Right renal pelvis (tissue), 4 donors: ENCODE measurements at regions not wholly inside any gene's neighbourhood (a gene's known extent, or its start where the extent isn't known, plus 50 kb on each side); places are given as distances from the start of the nearest gene placed in this dataset.
A peak's percentile ranks its signal among the peaks of the same experiment; 100 is the strongest.
"Not testable (repeated sequence)": the region's sequence is repeated elsewhere in the genome, so short reads cannot be mapped to it uniquely, and the experiment has no call there.

Experiments used
- DNase-seq, 4 donors: peaks; one replicate each; pipeline ENCODE4 v3.0.0-alpha.2; 2013; ENCODE audit warnings: low read depth in 4 of 4, low spot score in 3 of 4, missing footprints in 1 of 4

- peak; percentile 20 to 35 (median 26) for DNase-seq
These were observed 95.1 kb upstream of the OLIG2 start for GRCh38 chr21:32930673-32931072.

DNA sequence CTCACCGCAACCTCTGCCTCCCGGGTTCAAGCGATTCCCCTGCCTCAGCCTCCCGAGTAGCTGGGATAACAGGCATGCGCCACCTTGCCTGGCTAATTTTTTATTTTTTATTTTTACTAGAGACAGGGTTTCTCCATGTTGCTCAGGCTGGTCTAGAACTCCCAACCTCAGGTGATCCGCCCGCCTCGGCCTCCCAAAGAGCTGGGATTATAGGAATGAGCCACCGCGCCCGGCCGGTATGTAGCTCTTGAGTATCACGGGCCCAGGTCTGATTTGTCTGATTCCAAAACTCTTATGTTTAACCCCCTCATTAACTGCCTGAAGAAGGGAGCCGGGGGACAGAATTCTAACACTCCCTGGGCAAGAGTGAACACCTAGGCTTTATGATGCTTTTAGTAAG lies 91.7 kb upstream of the OLIG2 start:
- not testable (repeated sequence) for DNase-seq

- no peak for DNase-seq
These were observed 90.9 kb upstream of the OLIG2 start for GRCh38 chr21:32934829-32935228.

DNA sequence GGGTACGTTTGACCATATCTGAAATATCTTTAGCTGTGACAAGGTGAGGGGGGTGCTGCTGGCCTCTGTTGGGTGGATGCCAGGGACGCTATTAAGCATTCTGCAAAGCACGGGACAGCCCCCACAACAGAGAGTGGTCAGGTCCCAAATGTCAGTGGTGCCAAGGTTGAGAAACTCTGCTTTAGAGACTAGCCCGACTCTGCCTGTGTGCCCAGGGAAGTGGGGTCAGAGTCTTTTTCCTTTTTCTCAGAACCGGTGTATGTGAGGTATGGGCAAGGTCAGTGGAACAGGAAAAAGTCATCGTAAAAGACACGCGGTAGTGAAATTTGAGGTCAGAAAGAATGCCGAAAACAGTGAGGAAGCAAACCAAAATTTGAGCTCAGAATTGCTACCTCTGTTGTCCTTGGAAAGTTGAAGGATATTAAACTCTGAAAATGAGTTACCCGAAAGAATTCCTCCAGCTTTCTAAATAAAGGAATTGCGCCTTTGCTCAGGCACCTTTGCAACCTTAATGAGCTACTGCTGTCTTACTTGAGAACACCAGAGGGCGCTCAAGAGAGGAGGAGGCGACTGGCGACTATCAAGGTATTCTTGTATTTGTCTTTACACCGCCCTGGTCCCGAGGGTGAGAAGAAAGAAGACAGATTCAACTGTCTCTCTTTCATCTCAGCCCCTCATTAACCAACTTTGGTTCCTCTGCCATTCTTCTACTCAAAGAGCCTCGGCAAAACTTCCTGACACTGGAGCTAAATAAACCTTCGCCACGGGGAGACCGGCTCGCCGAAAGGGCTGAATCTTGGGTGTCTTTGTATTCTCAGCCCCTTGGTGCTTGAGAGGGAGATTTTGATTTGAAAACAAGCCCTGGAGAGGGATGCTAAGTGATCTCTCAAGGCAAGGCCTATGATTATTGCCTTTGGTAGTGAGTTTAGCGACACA lies 85.4 kb upstream of the OLIG2 start:
- peak; percentile 30 to 44 (median 38) for DNase-seq

DNA sequence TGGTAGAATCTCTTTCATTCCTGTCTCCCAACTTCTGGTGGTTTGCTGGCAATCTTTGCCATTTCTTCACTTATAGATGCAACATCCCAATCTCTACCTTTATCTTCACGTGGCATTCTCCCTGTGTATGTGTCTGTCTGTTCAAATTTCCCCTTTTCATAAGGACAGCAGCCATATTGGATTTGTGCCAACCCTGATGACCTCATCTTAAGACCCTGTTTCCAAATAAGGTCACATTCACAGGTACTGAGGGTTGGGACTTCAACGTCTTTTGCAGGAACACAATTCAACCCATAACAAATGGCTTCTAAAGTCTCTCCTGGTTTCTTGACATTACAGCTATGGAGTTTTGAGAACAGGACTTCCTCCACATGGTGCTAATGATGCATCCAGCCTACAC lies 84.5 kb upstream of the OLIG2 start:
- no peak for DNase-seq

GRCh38 chr21:32946654-32947053 lies 79.1 kb upstream of the OLIG2 start:
- no peak for DNase-seq

DNA sequence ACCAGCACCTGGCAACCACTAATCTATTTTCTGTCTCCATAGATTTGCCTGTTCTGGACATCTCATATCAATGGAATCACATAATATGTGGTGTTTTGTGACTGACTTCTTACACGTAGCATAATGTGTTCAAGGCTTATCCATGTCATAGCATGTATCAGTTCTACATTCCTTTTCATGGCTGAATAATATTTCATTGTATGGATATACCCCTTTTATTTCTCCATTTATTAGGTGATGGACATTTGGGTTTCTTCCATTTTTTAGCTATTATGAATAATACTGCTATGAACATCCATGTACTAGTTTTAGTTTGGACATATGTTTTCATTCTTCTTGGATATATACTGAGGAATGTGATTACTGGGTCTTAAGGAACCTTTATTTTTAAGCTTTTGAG lies 78.0 kb upstream of the OLIG2 start:
- DNase-seq: no peak

GRCh38 chr21:32949701-32950100 lies 76.0 kb upstream of the OLIG2 start:
- no peak for DNase-seq

- no peak for DNase-seq
These were observed 74.7 kb upstream of the OLIG2 start for GRCh38 chr21:32951041-32951440.

DNA sequence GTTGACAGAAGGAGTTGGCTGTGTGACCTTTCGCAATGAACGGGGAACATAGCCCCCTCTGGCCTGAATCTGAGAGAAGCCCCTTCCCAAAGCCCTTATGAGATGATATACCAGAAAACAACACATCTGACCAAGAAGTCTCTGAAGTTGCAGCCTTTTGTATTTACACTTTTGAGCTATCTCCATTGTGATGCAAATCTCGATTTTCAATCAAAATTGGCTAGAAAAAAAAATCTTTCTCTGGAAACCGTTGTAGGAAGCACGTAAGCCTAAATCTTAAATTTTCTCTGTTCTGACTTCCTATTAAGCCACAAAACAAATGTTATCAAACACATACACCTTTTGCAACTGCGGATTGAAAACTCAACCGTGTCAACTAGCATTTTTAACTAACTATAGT lies 71.4 kb upstream of the OLIG2 start:
- DNase-seq: no peak

DNA sequence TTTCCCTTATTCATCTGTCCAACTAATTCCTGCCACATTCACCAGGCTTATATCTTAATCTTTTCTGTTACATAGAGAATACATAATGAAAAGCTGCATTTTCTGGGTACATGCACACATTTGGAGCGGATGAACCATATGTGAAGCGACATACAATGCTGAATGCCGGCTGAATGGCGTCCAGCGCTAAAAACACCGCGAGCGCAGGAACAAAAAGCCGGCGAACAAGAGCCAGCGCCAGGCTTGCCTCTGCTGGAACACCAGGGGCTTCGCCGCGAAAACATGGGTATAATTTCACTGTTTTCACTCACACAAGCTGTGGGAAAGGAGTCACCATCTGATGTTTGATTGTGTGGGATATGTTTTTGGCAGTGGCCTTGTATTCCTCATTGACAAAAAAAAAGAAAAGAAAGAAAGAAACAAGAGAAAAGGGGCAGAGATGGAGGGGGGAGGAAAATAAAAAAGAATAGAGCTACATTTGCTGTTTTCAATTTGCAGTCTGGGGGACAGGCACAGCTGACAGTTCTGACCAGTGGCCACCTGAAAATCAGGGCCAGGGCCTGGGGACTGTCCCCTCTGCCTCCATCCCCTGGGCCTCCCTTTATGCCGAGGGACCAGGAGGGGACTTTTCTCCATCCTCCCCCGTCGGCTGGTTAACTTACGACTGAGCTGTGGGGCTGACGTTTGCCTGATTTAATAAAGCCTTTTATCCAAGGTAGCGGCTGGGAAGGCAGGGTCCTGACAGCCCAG lies 70.2 kb upstream of the OLIG2 start:
- no peak for DNase-seq

DNA sequence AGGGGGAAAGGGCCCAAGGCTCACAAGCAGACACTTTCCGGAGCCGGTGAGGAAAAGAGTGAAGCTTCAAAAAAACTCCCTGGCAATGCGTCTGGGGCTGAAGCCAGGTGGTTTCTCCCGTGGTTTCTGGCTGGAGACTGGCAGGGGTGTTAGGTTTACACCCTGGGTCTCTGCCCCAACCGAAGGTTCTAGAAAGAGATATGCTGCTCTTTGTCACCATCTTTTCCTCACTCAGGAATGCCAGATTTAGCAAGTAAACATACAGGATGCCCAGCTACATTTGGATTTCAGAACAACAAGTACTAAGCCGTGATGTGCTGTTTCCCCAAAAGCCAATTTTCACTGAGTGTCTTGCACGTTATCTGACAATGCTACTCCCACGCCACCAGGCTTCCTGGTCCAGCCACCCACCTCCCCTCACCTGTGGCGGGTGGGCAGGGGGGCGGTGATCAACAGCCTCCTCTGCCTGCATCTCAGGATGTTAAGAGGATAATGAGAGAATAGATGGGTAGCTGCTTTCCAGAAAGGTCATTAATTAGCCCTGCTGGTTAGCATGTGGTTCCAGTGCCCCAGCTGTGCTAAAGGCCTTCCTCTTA lies 69.6 kb upstream of the OLIG2 start:
- no peak for DNase-seq

DNA sequence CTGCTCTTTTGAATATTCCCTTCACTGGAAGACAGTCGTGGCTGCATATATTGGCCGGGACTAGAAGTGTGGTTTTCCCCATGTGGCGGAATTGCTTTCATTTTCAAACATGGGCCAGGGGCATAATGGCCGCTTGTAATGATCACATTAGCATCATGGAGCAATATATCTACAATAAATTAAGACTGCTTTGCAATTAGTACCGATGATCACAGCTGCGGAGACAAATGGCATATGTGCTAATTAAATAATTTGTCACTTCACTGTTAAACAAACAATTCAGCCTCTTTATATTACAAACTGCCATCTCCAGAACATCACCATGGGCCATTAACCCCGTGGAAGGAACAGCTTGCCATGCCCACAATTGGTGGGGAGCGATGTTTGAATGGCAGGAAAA lies 68.2 kb upstream of the OLIG2 start:
- DNase-seq: no peak

DNA sequence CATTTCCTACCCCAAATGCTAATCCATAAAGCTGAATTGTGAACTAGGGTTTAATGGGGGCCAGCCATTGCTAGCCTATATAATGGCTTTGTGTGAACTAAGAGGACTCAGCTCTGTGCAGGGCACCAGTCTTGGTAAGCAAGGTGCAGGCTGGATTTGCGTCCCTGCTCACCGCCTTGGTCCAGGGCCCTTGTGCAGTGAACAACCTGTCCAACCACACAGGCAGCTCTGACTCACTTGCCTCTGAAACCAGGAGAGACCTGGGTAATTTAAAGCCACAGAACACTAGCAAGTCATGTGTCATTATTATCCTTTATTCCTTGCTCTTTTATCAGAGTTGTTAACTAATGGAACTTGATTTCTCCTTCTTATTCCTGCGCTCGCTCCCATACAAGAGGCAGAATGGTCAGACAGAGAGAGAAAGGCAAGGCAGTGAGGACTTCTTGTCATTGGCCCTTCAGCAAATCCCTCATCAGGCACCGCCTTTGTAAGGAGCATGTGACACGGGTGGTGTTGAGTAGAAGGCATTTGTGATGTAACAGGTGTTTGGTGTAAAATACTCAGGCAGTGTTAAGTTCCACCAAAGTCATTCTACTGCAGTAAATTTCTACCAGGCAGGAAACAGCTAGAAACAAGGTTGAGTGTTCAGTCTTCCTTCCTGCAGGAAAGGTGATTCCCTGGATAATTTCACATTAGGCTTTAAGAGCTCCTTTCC lies 67.3 kb upstream of the OLIG2 start:
- peak in 1 of 4 donors; percentile 30 for DNase-seq

GRCh38 chr21:32962268-32962667 lies 63.5 kb upstream of the OLIG2 start:
- DNase-seq: no peak

GRCh38 chr21:32965129-32965680 lies 60.5 kb upstream of the OLIG2 start:
- no peak for DNase-seq

DNA sequence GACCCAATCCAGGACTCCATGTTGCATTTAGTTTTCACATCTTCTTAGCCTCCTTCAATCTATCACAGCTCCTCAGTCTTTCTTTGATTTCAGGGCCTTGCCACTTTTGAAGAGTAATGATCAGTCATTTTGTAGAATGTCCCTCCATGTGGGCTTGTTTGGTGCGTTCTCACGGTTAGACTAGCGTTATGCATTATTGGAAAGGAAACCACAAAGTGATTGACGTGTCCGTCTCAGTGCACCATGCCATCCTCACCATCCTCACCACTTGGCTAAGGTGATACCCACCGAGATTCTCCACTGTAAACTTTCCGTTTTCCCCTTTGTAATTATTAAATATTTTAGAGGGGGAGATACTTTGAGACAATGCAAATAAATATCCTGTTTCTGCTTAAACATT lies 59.6 kb upstream of the OLIG2 start:
- DNase-seq: no peak

DNA sequence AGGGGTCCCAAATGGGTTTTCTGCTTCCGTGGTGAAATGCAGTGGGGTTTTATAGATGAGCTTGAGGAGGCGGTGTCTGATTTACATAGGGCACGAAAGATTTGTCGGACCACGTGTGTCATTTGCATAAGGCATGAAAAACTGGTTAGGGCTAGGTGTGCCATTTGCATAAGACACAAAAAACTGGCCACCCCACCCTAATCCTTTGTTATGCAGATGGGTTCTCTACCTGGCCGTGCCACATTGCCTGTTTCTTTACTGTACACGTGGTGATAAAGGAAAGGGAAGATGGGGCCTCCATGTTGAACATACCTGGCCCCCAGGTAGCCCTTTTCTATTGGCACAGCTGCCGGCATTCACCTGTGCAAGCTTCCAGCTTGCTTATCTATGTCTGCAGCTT lies 57.6 kb upstream of the OLIG2 start:
- not testable (repeated sequence) for DNase-seq

GRCh38 chr21:32974653-32975052 lies 51.1 kb upstream of the OLIG2 start:
- no peak for DNase-seq

- DNase-seq: no peak
These were observed 49.8 kb upstream of the OLIG2 start for GRCh38 chr21:32975811-32976431.
